OCI-LY1 (cell line): ENCODE measurements at regions not wholly inside any gene's neighbourhood (a gene's known extent, or its start where the extent isn't known, plus 50 kb on each side); places are given as distances from the start of the nearest gene placed in this dataset.

Source experiments
- H2AFZ ChIP-seq: fragments of 200-600 bp; sonication (generic), shearing (Covaris generic); 2 replicates; pipeline ENCODE4 v1.6.0; 2014; ENCODE audit warnings: antibody characterized with exemption, mild to moderate bottlenecking, low read length
- H3F3A ChIP-seq: fragments of 200-600 bp; sonication (generic), shearing (Covaris generic); 2 replicates; pipeline ENCODE4 v1.6.0; 2014; ENCODE audit warnings: mild to moderate bottlenecking, antibody characterized with exemption, low read length, moderate library complexity; ENCODE audit not compliant: insufficient read depth
- H3K27ac ChIP-seq: fragments of 200-600 bp; sonication (generic); 2 replicates; pipeline ENCODE4 v1.5.1; 2014; ENCODE audit warnings: low read length, mixed run types, mild to moderate bottlenecking, low read depth; ENCODE audit not compliant: poor library complexity, severe bottlenecking
- H3K27me3 ChIP-seq: fragments of 200-600 bp; sonication (generic); 2 replicates; pipeline ENCODE4 v1.6.0; 2014; ENCODE audit warnings: antibody characterized with exemption, mild to moderate bottlenecking, low read length, moderate library complexity; ENCODE audit not compliant: insufficient read depth
- H3K36me3 ChIP-seq: fragments of 200-600 bp; sonication (generic); 2 replicates; pipeline ENCODE4 v1.6.1; 2014; ENCODE audit warnings: mild to moderate bottlenecking, antibody characterized with exemption, low read length, moderate library complexity, mixed read lengths; ENCODE audit not compliant: insufficient read depth
- H3K4me1 ChIP-seq: fragments of 200-600 bp; sonication (generic); 2 replicates; pipeline ENCODE4 v1.5.1; 2014; ENCODE audit warnings: mild to moderate bottlenecking, low read length, moderate library complexity; ENCODE audit not compliant: insufficient read depth, severe bottlenecking
- H3K4me2 ChIP-seq: fragments of 200-600 bp; sonication (generic), shearing (Covaris generic); 2 replicates; pipeline ENCODE4 v1.6.1; 2014; ENCODE audit warnings: low read length
- H3K4me3 ChIP-seq: fragments of 200-600 bp; sonication (generic); 2 replicates; pipeline ENCODE4 v1.5.1; 2014; ENCODE audit warnings: low read length, low read depth, mild to moderate bottlenecking, mixed read lengths; ENCODE audit not compliant: poor library complexity, severe bottlenecking
- H3K79me2 ChIP-seq: fragments of 200-600 bp; shearing (Covaris generic); 2 replicates; pipeline ENCODE4 v1.6.1; 2016; ENCODE audit warnings: mixed run types, low read length, mixed read lengths; ENCODE audit not compliant: insufficient read depth
- H3K9ac ChIP-seq: fragments of 200-600 bp; sonication (generic), shearing (Covaris generic); 2 replicates; pipeline ENCODE4 v1.6.1; 2014; ENCODE audit warnings: mild to moderate bottlenecking, low read length, mixed read lengths
- H3K9me2 ChIP-seq: fragments of 200-600 bp; sonication (generic), shearing (Covaris generic); 2 replicates; pipeline ENCODE4 v1.6.1; 2014; ENCODE audit warnings: low read depth, mild to moderate bottlenecking, low read length, mixed read lengths
- H3K9me3 ChIP-seq: fragments of 200-600 bp; shearing (Covaris generic); 2 replicates; pipeline ENCODE4 v1.6.1; 2014; ENCODE audit warnings: low read length, mixed read lengths
- H4K20me1 ChIP-seq: fragments of 200-600 bp; sonication (generic), shearing (Covaris generic); 2 replicates; pipeline ENCODE4 v1.6.0; 2016; ENCODE audit warnings: mild to moderate bottlenecking, low read length; ENCODE audit not compliant: insufficient read depth
- EZH2 ChIP-seq: fragments of 200-600 bp; sonication (generic), shearing (Covaris generic); IDR thresholded peaks from 2 replicates; pipeline ENCODE4 v1.8.0; 2017; ENCODE audit warnings: borderline replicate concordance, mixed run types, mild to moderate bottlenecking, antibody characterized with exemption, low read length, moderate library complexity, mixed read lengths
- TF ChIP-seq, protein P1 (sequence below): fragments of 200-600 bp; sonication (generic), shearing (Covaris generic); IDR thresholded peaks from 2 replicates; pipeline ENCODE4 v1.5.1; 2017; ENCODE audit warnings: mild to moderate bottlenecking, antibody characterized with exemption, low read length, moderate library complexity, mixed read lengths

DNA sequence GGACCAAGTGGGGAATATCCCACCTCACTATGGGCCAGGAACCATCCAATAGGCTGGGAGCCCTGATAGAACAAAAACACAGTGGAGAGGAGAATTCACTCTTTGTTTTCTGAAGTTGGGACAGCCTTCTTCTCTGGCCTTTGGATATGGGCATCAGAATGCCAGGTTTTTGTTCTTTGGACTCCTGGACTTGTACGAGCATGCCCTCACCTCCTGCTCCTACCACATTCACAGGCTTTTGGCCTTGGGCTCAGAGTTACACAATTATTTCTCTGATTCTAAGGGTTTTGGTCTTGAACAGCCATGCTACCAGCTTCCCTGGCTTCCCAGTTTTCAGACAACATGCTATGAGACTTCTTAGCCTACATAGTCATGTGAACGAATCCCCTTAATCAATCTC is 732.9 kb upstream of the VRK2 start:
- Histone ChIP-seq H3K27ac (no peak overlapping the region), H3K4me2 (no peak overlapping the region), H3K9me2 (no peaks in the 10 kb centered on the region), H3K9ac (no peak overlapping the region), H4K20me1 (no peaks in the 10 kb centered on the region), H3F3A (no peaks in the 10 kb centered on the region), H2AFZ (no peak overlapping the region), H3K4me1 (no peaks in the 10 kb centered on the region), H3K9me3 (no peaks in the 10 kb centered on the region), H3K4me3 (no peak overlapping the region), H3K79me2 (no peaks in the 10 kb centered on the region), H3K36me3 (no peaks in the 10 kb centered on the region), H3K27me3 (no peaks in the 10 kb centered on the region)
- TF ChIP-seq, protein P1, sequence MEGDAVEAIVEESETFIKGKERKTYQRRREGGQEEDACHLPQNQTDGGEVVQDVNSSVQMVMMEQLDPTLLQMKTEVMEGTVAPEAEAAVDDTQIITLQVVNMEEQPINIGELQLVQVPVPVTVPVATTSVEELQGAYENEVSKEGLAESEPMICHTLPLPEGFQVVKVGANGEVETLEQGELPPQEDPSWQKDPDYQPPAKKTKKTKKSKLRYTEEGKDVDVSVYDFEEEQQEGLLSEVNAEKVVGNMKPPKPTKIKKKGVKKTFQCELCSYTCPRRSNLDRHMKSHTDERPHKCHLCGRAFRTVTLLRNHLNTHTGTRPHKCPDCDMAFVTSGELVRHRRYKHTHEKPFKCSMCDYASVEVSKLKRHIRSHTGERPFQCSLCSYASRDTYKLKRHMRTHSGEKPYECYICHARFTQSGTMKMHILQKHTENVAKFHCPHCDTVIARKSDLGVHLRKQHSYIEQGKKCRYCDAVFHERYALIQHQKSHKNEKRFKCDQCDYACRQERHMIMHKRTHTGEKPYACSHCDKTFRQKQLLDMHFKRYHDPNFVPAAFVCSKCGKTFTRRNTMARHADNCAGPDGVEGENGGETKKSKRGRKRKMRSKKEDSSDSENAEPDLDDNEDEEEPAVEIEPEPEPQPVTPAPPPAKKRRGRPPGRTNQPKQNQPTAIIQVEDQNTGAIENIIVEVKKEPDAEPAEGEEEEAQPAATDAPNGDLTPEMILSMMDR = no peak
- TF ChIP-seq EZH2 = no peak

DNA sequence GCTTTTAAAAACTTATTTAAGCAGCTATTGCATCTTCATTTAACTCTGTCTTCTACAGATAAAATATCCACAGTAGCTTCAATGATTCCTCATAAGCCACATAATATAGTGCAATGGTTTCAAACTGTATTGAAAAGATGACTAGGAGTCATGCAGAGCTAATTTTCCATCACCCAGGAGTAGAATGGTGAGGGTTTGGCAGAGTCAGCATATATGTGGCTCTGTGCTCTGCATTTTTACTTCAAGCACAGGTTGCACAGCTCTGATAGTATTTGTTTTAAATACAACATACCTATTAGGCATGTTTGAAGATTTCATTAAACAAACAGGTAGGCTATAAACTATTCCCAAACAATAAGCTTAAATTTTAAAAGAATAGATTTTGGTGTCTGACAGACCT is 731.9 kb upstream of the VRK2 start:
- Histone ChIP-seq H3K27ac (no peak overlapping the region), H3F3A (no peaks in the 10 kb centered on the region), H4K20me1 (no peaks in the 10 kb centered on the region), H3K4me2 (no peak overlapping the region), H3K4me1 (no peaks in the 10 kb centered on the region), H3K9me3 (no peaks in the 10 kb centered on the region), H3K9me2 (no peaks in the 10 kb centered on the region), H3K27me3 (no peaks in the 10 kb centered on the region), H3K9ac (no peak overlapping the region), H3K4me3 (no peak overlapping the region), H3K79me2 (no peaks in the 10 kb centered on the region), H2AFZ (no peak overlapping the region), H3K36me3 (no peaks in the 10 kb centered on the region)
- TF ChIP-seq, protein P1 = no peak
- TF ChIP-seq EZH2 = no peak

DNA sequence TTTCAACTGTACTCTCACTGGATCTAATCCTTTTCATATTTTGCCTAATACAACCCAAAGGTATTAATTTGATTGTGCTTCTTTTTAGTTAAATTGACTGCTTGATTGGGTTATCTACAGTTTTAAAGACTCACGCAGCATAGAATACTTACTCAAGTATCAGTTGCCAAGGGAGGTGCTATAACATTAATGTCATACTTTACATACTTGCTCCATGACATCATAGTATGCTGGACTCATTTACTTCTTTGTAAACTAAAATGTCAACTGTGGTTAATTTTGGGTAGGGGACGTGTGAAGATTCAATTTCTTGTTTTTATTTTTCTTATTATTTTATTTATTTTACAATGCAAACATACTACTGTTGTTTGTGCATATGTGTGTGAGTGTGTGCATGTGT is 716.2 kb upstream of the VRK2 start:
- Histone ChIP-seq H3K27ac (no peak overlapping the region), H3K4me2 (no peak overlapping the region), H3F3A (no peaks in the 10 kb centered on the region), H3K4me1 (no peaks in the 10 kb centered on the region), H4K20me1 (no peaks in the 10 kb centered on the region), H3K9me2 (no peaks in the 10 kb centered on the region), H3K4me3 (no peak overlapping the region), H3K36me3 (no peaks in the 10 kb centered on the region), H3K9me3 (no peaks in the 10 kb centered on the region), H2AFZ (no peak overlapping the region), H3K79me2 (no peaks in the 10 kb centered on the region), H3K27me3 (no peaks in the 10 kb centered on the region), H3K9ac (no peak overlapping the region)
- TF ChIP-seq, protein P1 = no peak
- no peak for TF ChIP-seq EZH2
